RWPE2 (cell line): ENCODE measurements at regions not wholly inside any gene's neighbourhood (a gene's known extent, or its start where the extent isn't known, plus 50 kb on each side); places are given as distances from the start of the nearest gene placed in this dataset.

Experiments
- ATAC-seq: fragments of 200-7000 bp; cut with Tn5 transposase; 3 replicates; pipeline ENCODE4 v1.9.1; 2021; ENCODE audit warnings: low read depth
- DNase-seq: peaks from one replicate; pipeline ENCODE4 v3.0.0-alpha.2; 2020; ENCODE audit warnings: low spot score
- H3K27ac ChIP-seq: fragments of 450-650 bp; 2 replicates; pipeline ENCODE4 v1.5.1; 2017; ENCODE audit warnings: mild to moderate bottlenecking; ENCODE audit not compliant: poor library complexity, severe bottlenecking
- H3K27me3 ChIP-seq: fragments of 250-450 bp; sonication (Bioruptor Pico); 2 replicates; pipeline ENCODE4 v1.5.1; 2021; ENCODE audit warnings: mild to moderate bottlenecking, moderate library complexity; ENCODE audit not compliant: insufficient read depth, poor library complexity, severe bottlenecking
- H3K36me3 ChIP-seq: fragments of 250-450 bp; sonication (Bioruptor Pico); 2 replicates; pipeline ENCODE4 v1.5.1; 2020; ENCODE audit warnings: low read depth, mild to moderate bottlenecking, moderate library complexity
- H3K4me1 ChIP-seq: fragments of 250-450 bp; sonication (Bioruptor Pico); 2 replicates; pipeline ENCODE4 v1.5.1; 2021; ENCODE audit warnings: mild to moderate bottlenecking, moderate library complexity; ENCODE audit not compliant: insufficient read depth, poor library complexity, severe bottlenecking
- H3K4me3 ChIP-seq: fragments of 250-450 bp; sonication (Bioruptor Pico); 2 replicates; pipeline ENCODE4 v1.5.1; 2021; ENCODE audit warnings: mild to moderate bottlenecking, moderate library complexity; ENCODE audit not compliant: severe bottlenecking
- H3K9me3 ChIP-seq: fragments of 250-450 bp; sonication (Bioruptor Pico); 2 replicates; pipeline ENCODE4 v1.5.1; 2021; ENCODE audit warnings: mild to moderate bottlenecking, moderate library complexity; ENCODE audit not compliant: severe bottlenecking
- TF ChIP-seq, protein P1 (sequence below): fragments of 450-650 bp; IDR thresholded peaks from one replicate; pipeline ENCODE4 v1.5.1; 2017; ENCODE audit warnings: mild to moderate bottlenecking, moderate library complexity; ENCODE audit not compliant: poor library complexity, severe bottlenecking

DNA sequence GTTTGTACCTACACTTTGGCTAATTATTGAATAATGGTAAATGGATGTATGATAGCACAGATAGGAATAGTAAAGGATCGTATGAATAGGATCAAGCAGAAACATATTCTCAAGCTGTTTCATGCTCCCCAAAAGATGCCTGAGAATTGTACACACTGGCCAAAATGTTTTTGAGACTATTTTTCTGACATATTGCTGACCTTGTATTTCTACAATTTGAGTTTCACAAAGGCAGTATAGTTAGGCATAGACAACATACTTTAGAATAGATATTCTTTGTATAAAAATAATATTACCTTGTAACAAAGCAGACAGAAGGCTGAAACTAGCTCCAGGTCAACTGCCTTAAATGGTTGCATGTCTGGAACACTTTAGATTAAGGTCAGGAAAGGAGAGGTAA is 598.4 kb downstream of the COL12A1 start:
- DNase-seq (no peak), ATAC-seq (no peak)
- TF ChIP-seq, protein P1, sequence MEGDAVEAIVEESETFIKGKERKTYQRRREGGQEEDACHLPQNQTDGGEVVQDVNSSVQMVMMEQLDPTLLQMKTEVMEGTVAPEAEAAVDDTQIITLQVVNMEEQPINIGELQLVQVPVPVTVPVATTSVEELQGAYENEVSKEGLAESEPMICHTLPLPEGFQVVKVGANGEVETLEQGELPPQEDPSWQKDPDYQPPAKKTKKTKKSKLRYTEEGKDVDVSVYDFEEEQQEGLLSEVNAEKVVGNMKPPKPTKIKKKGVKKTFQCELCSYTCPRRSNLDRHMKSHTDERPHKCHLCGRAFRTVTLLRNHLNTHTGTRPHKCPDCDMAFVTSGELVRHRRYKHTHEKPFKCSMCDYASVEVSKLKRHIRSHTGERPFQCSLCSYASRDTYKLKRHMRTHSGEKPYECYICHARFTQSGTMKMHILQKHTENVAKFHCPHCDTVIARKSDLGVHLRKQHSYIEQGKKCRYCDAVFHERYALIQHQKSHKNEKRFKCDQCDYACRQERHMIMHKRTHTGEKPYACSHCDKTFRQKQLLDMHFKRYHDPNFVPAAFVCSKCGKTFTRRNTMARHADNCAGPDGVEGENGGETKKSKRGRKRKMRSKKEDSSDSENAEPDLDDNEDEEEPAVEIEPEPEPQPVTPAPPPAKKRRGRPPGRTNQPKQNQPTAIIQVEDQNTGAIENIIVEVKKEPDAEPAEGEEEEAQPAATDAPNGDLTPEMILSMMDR, result no peak
- Histone ChIP-seq H3K36me3 (no peaks in the 10 kb centered on the region), H3K4me3 (no peak overlapping the region), H3K9me3 (no peaks in the 10 kb centered on the region), H3K27me3 (no peaks in the 10 kb centered on the region), H3K27ac (peak overlapping the region; percentile 91), H3K4me1 (peaks cover 45% of the 10 kb centered on the region)

GRCh38 chr6:74606582-74607071 is 599.2 kb downstream of the COL12A1 start:
- Histone ChIP-seq H3K4me1 (peaks cover 45% of the 10 kb centered on the region), H3K9me3 (no peaks in the 10 kb centered on the region), H3K27ac (peak overlapping the region; percentile 91), H3K27me3 (no peaks in the 10 kb centered on the region), H3K36me3 (no peaks in the 10 kb centered on the region), H3K4me3 (no peak overlapping the region)
- ATAC-seq (peak; percentile 95), DNase-seq (no peak)
- TF ChIP-seq, protein P1, result no peak

- ATAC-seq (no peak), DNase-seq (no peak)
- Histone ChIP-seq H3K4me1 (peaks cover 41% of the 10 kb centered on the region), H3K36me3 (no peaks in the 10 kb centered on the region), H3K27me3 (no peaks in the 10 kb centered on the region), H3K9me3 (no peaks in the 10 kb centered on the region), H3K4me3 (no peak overlapping the region), H3K27ac (peak overlapping the region; percentile 91)
- TF ChIP-seq, protein P1, result no peak
These were observed 599.8 kb downstream of the COL12A1 start for GRCh38 chr6:74605922-74606581.

DNA sequence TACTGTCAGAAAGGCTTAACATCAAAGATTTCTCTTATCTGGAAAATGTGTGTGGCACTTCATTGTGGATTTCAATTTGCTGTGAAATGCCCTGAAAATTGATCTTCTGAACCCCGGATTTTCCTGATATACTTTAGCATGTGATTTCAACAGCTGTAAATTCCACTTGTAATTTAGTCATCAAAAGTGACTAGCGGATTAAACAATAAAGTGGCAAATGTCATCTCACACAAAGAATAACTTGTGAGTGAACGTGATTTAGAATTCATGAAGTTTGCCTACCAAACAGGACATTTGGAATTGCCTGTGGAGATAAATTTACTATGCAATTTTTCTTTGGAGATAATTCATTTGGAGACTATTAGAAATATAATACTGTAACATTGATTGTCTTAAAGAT is 601.6 kb downstream of the COL12A1 start:
- Histone ChIP-seq H3K4me3 (no peak overlapping the region), H3K9me3 (no peaks in the 10 kb centered on the region), H3K36me3 (no peaks in the 10 kb centered on the region), H3K27ac (no peak overlapping the region), H3K4me1 (peaks cover 30% of the 10 kb centered on the region), H3K27me3 (no peaks in the 10 kb centered on the region)
- DNase-seq, result no peak
- TF ChIP-seq, protein P1, result no peak
- no peak for ATAC-seq
